NCI-H82 (cell line): ENCODE measurements at regions not wholly inside any gene's neighbourhood (a gene's known extent, or its start where the extent isn't known, plus 50 kb on each side); places are given as distances from the start of the nearest gene placed in this dataset.

Source experiments
- DNase-seq: peaks from one replicate; lab custom pipeline; 2025; lab: John Stamatoyannopoulos, UW

- DNase-seq, result no peak
Measured at GRCh38 chr12:93177208-93178153, 200.2 kb upstream of the NUDT4 start.

GRCh38 chr12:93178154-93178878 is 199.4 kb upstream of the NUDT4 start:
- DNase-seq, result no peak

GRCh38 chr12:93179792-93180191 is 197.9 kb upstream of the NUDT4 start:
- DNase-seq, result no peak

GRCh38 chr12:93180566-93180965 is 197.2 kb upstream of the NUDT4 start:
- DNase-seq, result no peak

- DNase-seq, result no peak
Measured at GRCh38 chr12:93181409-93181965, 196.2 kb upstream of the NUDT4 start.

GRCh38 chr12:93183940-93184671 is 193.6 kb upstream of the NUDT4 start:
- no peak for DNase-seq

- peak; percentile 11 for DNase-seq
Measured at GRCh38 chr12:93184672-93185368, 192.9 kb upstream of the NUDT4 start.

- no peak for DNase-seq
Measured at GRCh38 chr12:93185369-93185741, 192.4 kb upstream of the NUDT4 start.

GRCh38 chr12:93186131-93186530 is 191.6 kb upstream of the NUDT4 start:
- DNase-seq, result no peak

- DNase-seq, result no peak
Measured at GRCh38 chr12:93186621-93187020, 191.1 kb upstream of the NUDT4 start.

GRCh38 chr12:93191423-93191822 is 186.3 kb upstream of the NUDT4 start:
- no peak for DNase-seq

- DNase-seq, result no peak
Measured at GRCh38 chr12:93191956-93192355, 185.8 kb upstream of the NUDT4 start.

- DNase-seq, result no peak
Measured at GRCh38 chr12:93192878-93193277, 184.8 kb upstream of the NUDT4 start.

GRCh38 chr12:93195511-93195910 is 182.2 kb upstream of the NUDT4 start:
- DNase-seq, result no peak

- no peak for DNase-seq
Measured at GRCh38 chr12:93197067-93197593, 180.6 kb upstream of the NUDT4 start.

- no peak for DNase-seq
Measured at GRCh38 chr12:93198086-93198485, 179.6 kb upstream of the NUDT4 start.

GRCh38 chr12:93199831-93200236 is 177.9 kb upstream of the NUDT4 start:
- DNase-seq, result no peak

- no peak for DNase-seq
Measured at GRCh38 chr12:93200291-93200917, 177.3 kb upstream of the NUDT4 start.

GRCh38 chr12:93201990-93202389 is 175.7 kb upstream of the NUDT4 start:
- DNase-seq, result no peak

- DNase-seq, result no peak
Measured at GRCh38 chr12:93202688-93203087, 175.0 kb upstream of the NUDT4 start.

- DNase-seq, result no peak
Measured at GRCh38 chr12:93203361-93203760, 174.4 kb upstream of the NUDT4 start.
